ENCODE measurements at regions not wholly inside any gene's neighbourhood (a gene's known extent, or its start where the extent isn't known, plus 50 kb on each side); places are given as distances from the start of the nearest gene placed in this dataset.

DNA sequence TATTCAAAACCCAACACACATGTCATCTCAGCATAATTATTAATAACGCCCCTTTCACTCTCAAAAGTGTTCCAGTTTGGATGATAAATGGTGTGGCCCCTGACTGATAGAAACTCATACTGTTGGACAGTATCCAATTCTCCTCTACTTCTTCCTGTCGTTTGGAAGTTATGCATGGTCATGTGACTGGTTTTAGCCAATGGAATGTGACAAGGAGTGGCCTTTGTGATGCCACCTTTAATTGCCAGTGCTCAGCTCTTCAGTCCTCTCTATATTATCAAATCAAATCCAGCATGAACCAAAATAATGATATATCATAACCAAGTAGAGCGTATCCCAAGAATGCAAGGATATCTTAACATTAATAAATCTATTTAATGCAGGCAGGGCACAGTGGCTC, 117.8 kb upstream of the SPIN1 start:
- no peak overlapping the region for H2BK5ac ChIP-seq (ENCODE audit: low read length)
- no peak overlapping the region for H2AK5ac ChIP-seq (ENCODE audit: low read depth, low read length)
- H3K23ac ChIP-seq (ENCODE audit: low read depth, low read length, poor library complexity): no peak overlapping the region
- no peak overlapping the region for H2BK12ac ChIP-seq (ENCODE audit: low read length)
- H3K79me1 ChIP-seq (ENCODE audit: low read depth, low read length): no peaks in the 10 kb centered on the region
- H3K4me2 ChIP-seq (ENCODE audit: insufficient read depth, low read length, poor library complexity, severe bottlenecking): no peak overlapping the region
- no peak overlapping the region for H2BK15ac ChIP-seq (ENCODE audit: low read length)
- H4K91ac ChIP-seq (ENCODE audit: low read depth, low read length, poor library complexity): no peak overlapping the region
- no peak overlapping the region for H3K27ac ChIP-seq (replicated peaks; ENCODE audit: low read length)
- no peak overlapping the region for H3K14ac ChIP-seq (ENCODE audit: low read length)
- WGBS, 2 donors (ENCODE audit: extremely low coverage in 2 of 2, insufficient read length in 2 of 2, insufficient replicate concordance in 1 of 2): no CpG with 5 or more reads among the region's 3 CpGs
- no peaks in the 10 kb centered on the region for H3K27me3 ChIP-seq (ENCODE audit: control insufficient read depth in 3 of 3, insufficient read depth in 3 of 3, low read depth in 1 of 3, low read length in 3 of 3)
- no peak overlapping the region for H2AFZ ChIP-seq (ENCODE audit: low read length)
- H3K36me3 ChIP-seq (replicated peaks in 1 of 2; ENCODE audit: control insufficient read depth in 2 of 2, insufficient read depth in 2 of 2, low read length in 2 of 2): no peaks in the 10 kb centered on the region
- no peak overlapping the region for H3K4ac ChIP-seq (ENCODE audit: low read length)
- DNase-seq (ENCODE audit: low spot score): no peak
- no peaks in the 10 kb centered on the region for H3K9me3 ChIP-seq (replicated peaks in 1 of 2; ENCODE audit: control insufficient read depth in 2 of 2, insufficient read depth in 1 of 2, low read depth in 1 of 2, low read length in 2 of 2)
- no peak overlapping the region for H4K8ac ChIP-seq (ENCODE audit: low read depth, low read length)
- H3K4me3 ChIP-seq (ENCODE audit: low read length in 2 of 2): no peak overlapping the region
- H3K18ac ChIP-seq (ENCODE audit: low read length): no peak overlapping the region
- H2BK120ac ChIP-seq (ENCODE audit: low read depth, low read length): no peak overlapping the region
- H3K9ac ChIP-seq (ENCODE audit: low read depth, low read length, poor library complexity): no peak overlapping the region
- H3K4me1 ChIP-seq (ENCODE audit: control insufficient read depth in 2 of 2, insufficient read depth in 1 of 2, low read depth in 1 of 2, low read length in 2 of 2): no peaks in the 10 kb centered on the region

GRCh38 chr9:88268886-88269285, 119.4 kb upstream of the SPIN1 start:
- H2BK120ac ChIP-seq (ENCODE audit: low read depth, low read length): no peak overlapping the region
- no peaks in the 10 kb centered on the region for H3K27me3 ChIP-seq (ENCODE audit: control insufficient read depth in 3 of 3, insufficient read depth in 3 of 3, low read depth in 1 of 3, low read length in 3 of 3)
- H3K14ac ChIP-seq (ENCODE audit: low read length): no peak overlapping the region
- H3K18ac ChIP-seq (ENCODE audit: low read length): no peak overlapping the region
- H4K91ac ChIP-seq (ENCODE audit: low read depth, low read length, poor library complexity): no peak overlapping the region
- H3K4me3 ChIP-seq (ENCODE audit: low read length in 2 of 2): no peak overlapping the region
- no peak overlapping the region for H3K27ac ChIP-seq (replicated peaks; ENCODE audit: low read length)
- no peak overlapping the region for H2AFZ ChIP-seq (ENCODE audit: low read length)
- no peak for DNase-seq (ENCODE audit: low spot score)
- no peak overlapping the region for H3K4ac ChIP-seq (ENCODE audit: low read length)
- H3K79me1 ChIP-seq (ENCODE audit: low read depth, low read length): no peaks in the 10 kb centered on the region
- no peaks in the 10 kb centered on the region for H3K4me1 ChIP-seq (ENCODE audit: control insufficient read depth in 2 of 2, insufficient read depth in 1 of 2, low read depth in 1 of 2, low read length in 2 of 2)
- no peak overlapping the region for H3K9ac ChIP-seq (ENCODE audit: low read depth, low read length, poor library complexity)
- H3K9me3 ChIP-seq (replicated peaks in 1 of 2; ENCODE audit: control insufficient read depth in 2 of 2, insufficient read depth in 1 of 2, low read depth in 1 of 2, low read length in 2 of 2): no peaks in the 10 kb centered on the region
- H2BK5ac ChIP-seq (ENCODE audit: low read length): no peak overlapping the region
- no peak overlapping the region for H2BK15ac ChIP-seq (ENCODE audit: low read length)
- H3K4me2 ChIP-seq (ENCODE audit: insufficient read depth, low read length, poor library complexity, severe bottlenecking): no peak overlapping the region
- H4K8ac ChIP-seq (ENCODE audit: low read depth, low read length): no peak overlapping the region
- no peak overlapping the region for H3K23ac ChIP-seq (ENCODE audit: low read depth, low read length, poor library complexity)
- H3K36me3 ChIP-seq (replicated peaks in 1 of 2; ENCODE audit: control insufficient read depth in 2 of 2, insufficient read depth in 2 of 2, low read length in 2 of 2): no peaks in the 10 kb centered on the region
- H2AK5ac ChIP-seq (ENCODE audit: low read depth, low read length): no peak overlapping the region
- H2BK12ac ChIP-seq (ENCODE audit: low read length): no peak overlapping the region

- H3K4me3 ChIP-seq (ENCODE audit: low read length in 2 of 2): no peak overlapping the region
- H4K91ac ChIP-seq (ENCODE audit: low read depth, low read length, poor library complexity): no peak overlapping the region
- no peak for DNase-seq (ENCODE audit: low spot score)
- no peaks in the 10 kb centered on the region for H3K4me1 ChIP-seq (ENCODE audit: control insufficient read depth in 2 of 2, insufficient read depth in 1 of 2, low read depth in 1 of 2, low read length in 2 of 2)
- H2BK15ac ChIP-seq (ENCODE audit: low read length): no peak overlapping the region
- no peak overlapping the region for H2BK5ac ChIP-seq (ENCODE audit: low read length)
- no CpG with 5 or more reads among the region's 4 CpGs for WGBS, 2 donors (ENCODE audit: extremely low coverage in 2 of 2, insufficient read length in 2 of 2, insufficient replicate concordance in 1 of 2)
- no peak overlapping the region for H4K8ac ChIP-seq (ENCODE audit: low read depth, low read length)
- no peak overlapping the region for H3K27ac ChIP-seq (replicated peaks; ENCODE audit: low read length)
- no peak overlapping the region for H3K14ac ChIP-seq (ENCODE audit: low read length)
- H2AFZ ChIP-seq (ENCODE audit: low read length): no peak overlapping the region
- H3K23ac ChIP-seq (ENCODE audit: low read depth, low read length, poor library complexity): no peak overlapping the region
- no peak overlapping the region for H3K4me2 ChIP-seq (ENCODE audit: insufficient read depth, low read length, poor library complexity, severe bottlenecking)
- no peak overlapping the region for H3K4ac ChIP-seq (ENCODE audit: low read length)
- H3K36me3 ChIP-seq (replicated peaks in 1 of 2; ENCODE audit: control insufficient read depth in 2 of 2, insufficient read depth in 2 of 2, low read length in 2 of 2): no peaks in the 10 kb centered on the region
- no peak overlapping the region for H3K9ac ChIP-seq (ENCODE audit: low read depth, low read length, poor library complexity)
- no peaks in the 10 kb centered on the region for H3K27me3 ChIP-seq (ENCODE audit: control insufficient read depth in 3 of 3, insufficient read depth in 3 of 3, low read depth in 1 of 3, low read length in 3 of 3)
- H2AK5ac ChIP-seq (ENCODE audit: low read depth, low read length): no peak overlapping the region
- H2BK120ac ChIP-seq (ENCODE audit: low read depth, low read length): no peak overlapping the region
- H2BK12ac ChIP-seq (ENCODE audit: low read length): no peak overlapping the region
- H3K9me3 ChIP-seq (replicated peaks in 1 of 2; ENCODE audit: control insufficient read depth in 2 of 2, insufficient read depth in 1 of 2, low read depth in 1 of 2, low read length in 2 of 2): no peaks in the 10 kb centered on the region
- no peak overlapping the region for H3K18ac ChIP-seq (ENCODE audit: low read length)
- no peaks in the 10 kb centered on the region for H3K79me1 ChIP-seq (ENCODE audit: low read depth, low read length)
These were observed 121.0 kb upstream of the SPIN1 start for GRCh38 chr9:88267283-88267682.

GRCh38 chr9:88266416-88266815, 121.8 kb upstream of the SPIN1 start:
- Histone ChIP-seq H3K4ac (ENCODE audit: low read length) (no peak overlapping the region), H3K27me3 (ENCODE audit: control insufficient read depth in 3 of 3, insufficient read depth in 3 of 3, low read depth in 1 of 3, low read length in 3 of 3) (no peaks in the 10 kb centered on the region), H4K8ac (ENCODE audit: low read depth, low read length) (no peak overlapping the region), H3K79me1 (ENCODE audit: low read depth, low read length) (no peaks in the 10 kb centered on the region), H2AFZ (ENCODE audit: low read length) (no peak overlapping the region), H3K4me2 (ENCODE audit: insufficient read depth, low read length, poor library complexity, severe bottlenecking) (no peak overlapping the region), H3K18ac (ENCODE audit: low read length) (no peak overlapping the region), H3K9me3 (replicated peaks in 1 of 2; ENCODE audit: control insufficient read depth in 2 of 2, insufficient read depth in 1 of 2, low read depth in 1 of 2, low read length in 2 of 2) (no peaks in the 10 kb centered on the region), H2BK120ac (ENCODE audit: low read depth, low read length) (no peak overlapping the region), H2AK5ac (ENCODE audit: low read depth, low read length) (no peak overlapping the region), H3K9ac (ENCODE audit: low read depth, low read length, poor library complexity) (no peak overlapping the region), H2BK5ac (ENCODE audit: low read length) (no peak overlapping the region), H3K27ac (replicated peaks; ENCODE audit: low read length) (no peak overlapping the region), H3K36me3 (replicated peaks in 1 of 2; ENCODE audit: control insufficient read depth in 2 of 2, insufficient read depth in 2 of 2, low read length in 2 of 2) (no peaks in the 10 kb centered on the region), H3K23ac (ENCODE audit: low read depth, low read length, poor library complexity) (no peak overlapping the region), H2BK12ac (ENCODE audit: low read length) (no peak overlapping the region), H3K4me3 (ENCODE audit: low read length in 2 of 2) (no peak overlapping the region), H2BK15ac (ENCODE audit: low read length) (no peak overlapping the region), H4K91ac (ENCODE audit: low read depth, low read length, poor library complexity) (no peak overlapping the region), H3K14ac (ENCODE audit: low read length) (no peak overlapping the region), H3K4me1 (ENCODE audit: control insufficient read depth in 2 of 2, insufficient read depth in 1 of 2, low read depth in 1 of 2, low read length in 2 of 2) (no peaks in the 10 kb centered on the region)
- DNase-seq (ENCODE audit: low spot score): no peak
- no CpG with 5 or more reads among the region's 2 CpGs for WGBS, 2 donors (ENCODE audit: extremely low coverage in 2 of 2, insufficient read length in 2 of 2, insufficient replicate concordance in 1 of 2)

Data from neuronal stem cell (in vitro differentiated cells).